Psoas muscle (tissue), 7 donors: ENCODE measurements at regions not wholly inside any gene's neighbourhood (a gene's known extent, or its start where the extent isn't known, plus 50 kb on each side); places are given as distances from the start of the nearest gene placed in this dataset.
"Not testable (repeated sequence)": the region's sequence is repeated elsewhere in the genome, so short reads cannot be mapped to it uniquely, and the experiment has no call there.

Experiments used
- ATAC-seq, 4 donors: fragments of 200-7000 bp; cut with Tn5 transposase; one replicate each; pipeline ENCODE4 v1.9.1; 2020; ENCODE audit warnings: moderate library complexity in 3 of 4, mild to moderate bottlenecking in 2 of 4
- DNase-seq, 2 donors: peaks; one replicate each; pipeline ENCODE4 v3.0.0-alpha.2; 2020
- H3K27ac ChIP-seq: fragments of 200-600 bp; one replicate; pipeline ENCODE4 v1.8.0; 2022
- H3K27me3 ChIP-seq, 3 donors: fragments of 200-600 bp in 1 of 3; one replicate each; pipeline versions ENCODE4 v1.6.1 to v1.8.0; 2013 to 2022; ENCODE audit warnings: low read length in 2 of 3, mild to moderate bottlenecking in 2 of 3, moderate library complexity in 1 of 3; ENCODE audit not compliant: insufficient read depth in 3 of 3
- H3K36me3 ChIP-seq, 2 donors: fragments of 200-600 bp in 1 of 2; one replicate each; pipeline versions ENCODE4 v1.6.1 to v1.8.0; 2013 to 2022; ENCODE audit warnings: low read depth in 1 of 2, mild to moderate bottlenecking in 1 of 2, moderate library complexity in 1 of 2; ENCODE audit not compliant: insufficient read depth in 1 of 2
- H3K4me1 ChIP-seq: fragments of 200-600 bp; one replicate; pipeline ENCODE4 v1.8.0; 2022
- H3K4me3 ChIP-seq: fragments of 200-600 bp; one replicate; pipeline ENCODE4 v1.8.0; 2022; ENCODE audit warnings: mild to moderate bottlenecking
- H3K9me3 ChIP-seq: fragments of 200-600 bp; one replicate; pipeline ENCODE4 v1.8.0; 2022
- CTCF ChIP-seq: fragments of 200-600 bp; IDR thresholded peaks from one replicate; pipeline ENCODE4 v1.8.0; 2022; ENCODE audit warnings: antibody characterized with exemption
- WGBS, 3 donors: extraction: QIAGEN DNeasy Blood & Tissue Kit; methylation state at CpG; one replicate each; pipeline versions ENCODE4 v1.1.6 to v1.1.7; 2013; 5-methylcytosine and 5-hydroxymethylcytosine counted together
- intact Hi-C, 2 donors: fragments of 100-400 bp; cut with DNase I; formaldehyde crosslinking; loops; one replicate each; pipeline versions ENCODE4 v1.11.0 to v1.14.2; 2022
- donor health status: healthy with polysubstance abuse.
- donor health status: DM: no; HTN: no; CAD: no; lungs with moderate emphysema.
- donor health status: Bipolar disorder and iron deficiency.
- donor health status: healthy.
- donor health status: DM: yes; HTN: yes; CAD: no.
- donor health status: DM: no; HTN: no; CAD: no.
- donor health status: DM: yes; HTN: yes; CAD: no.

GRCh38 chr4:122996350-122996749 is 74.0 kb upstream of the NUDT6 start:
- TF ChIP-seq CTCF: no peak
- Histone ChIP-seq H3K9me3 (no peaks in the 10 kb centered on the region), H3K27me3 (no peaks in the 10 kb centered on the region), H3K27ac (no peak overlapping the region), H3K4me3 (no peak overlapping the region), H3K36me3 (no peaks in the 10 kb centered on the region), H3K4me1 (no peaks in the 10 kb centered on the region)
- 97 to 100% (median 100%) methylated on average over 1 of the region's 1 CpG for WGBS, 3 donors
- intact Hi-C loops: no loop called here
- no peak for ATAC-seq
- no peak for DNase-seq

- intact Hi-C loops: no loop called here
- no peak for TF ChIP-seq CTCF
- Histone ChIP-seq H3K9me3 (no peaks in the 10 kb centered on the region), H3K27me3 (no peaks in the 10 kb centered on the region), H3K4me3 (no peak overlapping the region), H3K36me3 (no peaks in the 10 kb centered on the region), H3K27ac (no peak overlapping the region), H3K4me1 (no peaks in the 10 kb centered on the region)
- WGBS, 3 donors: 93 to 98% (median 97%) methylated on average over 2 of the region's 2 CpGs
- DNase-seq (no peak), ATAC-seq (no peak)
Observed at GRCh38 chr4:122997463-122998101, 75.2 kb upstream of the NUDT6 start.

- H3K4me3 ChIP-seq, H3K27me3 ChIP-seq, H3K36me3 ChIP-seq, H3K27ac ChIP-seq, H3K9me3 ChIP-seq, intact Hi-C loops, H3K4me1 ChIP-seq, ATAC-seq, DNase-seq: not testable (repeated sequence)
- WGBS, 3 donors: 88 to 93% (median 91%) methylated on average over 17 of the region's 17 CpGs
Observed at GRCh38 chr4:123004079-123004478, 81.7 kb upstream of the NUDT6 start.

- H3K4me3 ChIP-seq, H3K9me3 ChIP-seq, intact Hi-C loops, ATAC-seq, DNase-seq, H3K36me3 ChIP-seq, H3K27ac ChIP-seq, H3K27me3 ChIP-seq, H3K4me1 ChIP-seq: not testable (repeated sequence)
- 44 to 71% (median 47%) methylated on average over 3 of the region's 3 CpGs for WGBS, 3 donors
Observed at GRCh38 chr4:123005126-123005525, 82.7 kb upstream of the NUDT6 start.

- ATAC-seq (no peak), DNase-seq (no peak)
- Histone ChIP-seq H3K9me3 (no peaks in the 10 kb centered on the region), H3K36me3 (no peaks in the 10 kb centered on the region), H3K4me3 (no peak overlapping the region), H3K27me3 (no peaks in the 10 kb centered on the region), H3K27ac (no peak overlapping the region), H3K4me1 (peaks cover 9% of the 10 kb centered on the region)
- intact Hi-C loops: no loop called here
- TF ChIP-seq CTCF: no peak
Observed at GRCh38 chr4:123007679-123008078, 85.3 kb upstream of the NUDT6 start.

GRCh38 chr4:123012416-123012815 is 90.0 kb upstream of the NUDT6 start:
- WGBS, 3 donors: 88 to 94% (median 90%) methylated on average over 12 of the region's 12 CpGs
- DNase-seq, intact Hi-C loops, H3K9me3 ChIP-seq, H3K27ac ChIP-seq, H3K4me1 ChIP-seq, H3K27me3 ChIP-seq, H3K4me3 ChIP-seq, ATAC-seq, H3K36me3 ChIP-seq: not testable (repeated sequence)
